ENCODE measurements at regions not wholly inside any gene's neighbourhood (a gene's known extent, or its start where the extent isn't known, plus 50 kb on each side); places are given as distances from the start of the nearest gene placed in this dataset.

- ChIA-PET POLR2A (no interaction called here), CTCF (interaction anchor here (1.3 kb wide), 1 partner anchor 15 kb away, joined by 4 read pairs; no protein-coding TSS in a partner anchor)
- no peak for DNase-seq (ENCODE audit: extremely low spot score)
- no peak for TF ChIP-seq CTCF (IDR thresholded peaks at IDR 0.05; ENCODE audit: control extremely low read depth, extremely low read depth, low read depth, missing control alignments)
These were observed 99.3 kb downstream of the METRNL start for GRCh38 chr17:83178533-83179304.

- no peak for DNase-seq (ENCODE audit: extremely low spot score)
- POLR2A ChIA-PET: no interaction called here
These were observed 100.0 kb downstream of the METRNL start for GRCh38 chr17:83179374-83179773.

GRCh38 chr17:83179811-83180210, 100.4 kb downstream of the METRNL start:
- no peak for DNase-seq (ENCODE audit: extremely low spot score)
- CTCF ChIA-PET: interaction anchor here (1.2 to 2.4 kb wide), 3 partner anchors 13 to 398 kb away, joined by 3 to 6 read pairs (median 4); no protein-coding TSS in a partner anchor
- POLR2A ChIA-PET: no interaction called here
- no peak for TF ChIP-seq CTCF (IDR thresholded peaks at IDR 0.05; ENCODE audit: control extremely low read depth, extremely low read depth, low read depth, missing control alignments)

More at GRCh38 chr17:83179374-83179773, 100.0 kb downstream of the METRNL start:
- CTCF ChIA-PET: interaction anchor here (1.3 kb wide), 1 partner anchor 16 kb away, joined by 4 read pairs; no protein-coding TSS in a partner anchor
- TF ChIP-seq CTCF (IDR thresholded peaks at IDR 0.05; ENCODE audit: control extremely low read depth, extremely low read depth, low read depth, missing control alignments): no peak

- CTCF ChIA-PET: interaction anchor here (1.2 to 2.4 kb wide), 2 partner anchors 13 to 399 kb away, joined by 3 to 6 read pairs; no protein-coding TSS in a partner anchor
- POLR2A ChIA-PET: no interaction called here
- DNase-seq (ENCODE audit: extremely low spot score): no peak
- no peak for TF ChIP-seq CTCF (IDR thresholded peaks at IDR 0.05; ENCODE audit: control extremely low read depth, extremely low read depth, low read depth, missing control alignments)
These were observed 101.0 kb downstream of the METRNL start for GRCh38 chr17:83180264-83180995.

- CTCF ChIA-PET: interaction anchor here (1.2 to 2.4 kb wide), 2 partner anchors 12 to 399 kb away, joined by 3 to 6 read pairs; no protein-coding TSS in a partner anchor
- POLR2A ChIA-PET: no interaction called here
- no peak for DNase-seq (ENCODE audit: extremely low spot score)
- TF ChIP-seq CTCF (IDR thresholded peaks at IDR 0.05; ENCODE audit: control extremely low read depth, extremely low read depth, low read depth, missing control alignments): no peak
These were observed 101.6 kb downstream of the METRNL start for GRCh38 chr17:83180996-83181481.

- ChIA-PET POLR2A (no interaction called here), CTCF (interaction anchor here (2.4 kb wide), 1 partner anchor 401 kb away, joined by 6 read pairs; no protein-coding TSS in a partner anchor)
- no peak for TF ChIP-seq CTCF (IDR thresholded peaks at IDR 0.05; ENCODE audit: control extremely low read depth, extremely low read depth, low read depth, missing control alignments)
- DNase-seq (ENCODE audit: extremely low spot score): no peak
These were observed 102.7 kb downstream of the METRNL start for GRCh38 chr17:83181991-83182619.

Data from GM10248 (cell line).